ENCODE measurements at regions not wholly inside any gene's neighbourhood (a gene's known extent, or its start where the extent isn't known, plus 50 kb on each side); places are given as distances from the start of the nearest gene placed in this dataset.

DNA sequence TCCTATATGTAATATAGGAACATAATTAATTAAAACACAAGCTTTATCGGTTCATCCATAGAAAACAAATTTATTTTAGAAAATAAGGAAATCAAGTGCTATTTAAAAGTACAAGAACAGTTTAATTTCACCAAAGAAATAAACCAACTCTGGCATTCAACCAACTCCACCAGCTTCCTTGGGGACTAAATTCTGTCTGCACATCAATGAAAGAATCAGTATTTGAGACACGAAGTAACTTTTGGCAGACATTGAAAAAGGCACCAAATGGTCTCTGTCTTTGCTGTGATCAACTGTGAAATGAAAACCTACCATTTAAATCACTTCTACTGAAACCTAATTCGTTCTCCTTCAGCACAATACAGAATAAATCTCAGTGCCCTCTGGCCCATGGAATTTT, 719.7 kb upstream of the GRIA3 start:
- DNase-seq: no peak
- intact Hi-C loops (cut with DNase I): no loop called here

GRCh38 chrX:122475306-122475705, 708.8 kb upstream of the GRIA3 start:
- DNase-seq: no peak
- intact Hi-C loops (cut with DNase I): no loop called here

GRCh38 chrX:122500556-122500955, 683.5 kb upstream of the GRIA3 start:
- intact Hi-C loops (cut with DNase I): no loop called here

GRCh38 chrX:122501652-122502051, 682.4 kb upstream of the GRIA3 start:
- intact Hi-C loops (cut with DNase I): no loop called here
- peak in 3 of 10 donors; percentile 1 to 62 (median 11) for DNase-seq

More at GRCh38 chrX:122500556-122500955, 683.5 kb upstream of the GRIA3 start:
- no peak for DNase-seq

GRCh38 chrX:122504026-122504425, 680.1 kb upstream of the GRIA3 start:
- no peak for DNase-seq
- intact Hi-C loops (cut with DNase I): no loop called here

- intact Hi-C loops (cut with DNase I): no loop called here
- DNase-seq: no peak
Observed at GRCh38 chrX:122512561-122513072, 671.5 kb upstream of the GRIA3 start.

GRCh38 chrX:122517786-122518185, 666.3 kb upstream of the GRIA3 start:
- intact Hi-C loops (cut with DNase I): no loop called here
- no peak for DNase-seq

GRCh38 chrX:122545778-122546177, 638.3 kb upstream of the GRIA3 start:
- intact Hi-C loops (cut with DNase I): no loop called here
- no peak for DNase-seq

DNA sequence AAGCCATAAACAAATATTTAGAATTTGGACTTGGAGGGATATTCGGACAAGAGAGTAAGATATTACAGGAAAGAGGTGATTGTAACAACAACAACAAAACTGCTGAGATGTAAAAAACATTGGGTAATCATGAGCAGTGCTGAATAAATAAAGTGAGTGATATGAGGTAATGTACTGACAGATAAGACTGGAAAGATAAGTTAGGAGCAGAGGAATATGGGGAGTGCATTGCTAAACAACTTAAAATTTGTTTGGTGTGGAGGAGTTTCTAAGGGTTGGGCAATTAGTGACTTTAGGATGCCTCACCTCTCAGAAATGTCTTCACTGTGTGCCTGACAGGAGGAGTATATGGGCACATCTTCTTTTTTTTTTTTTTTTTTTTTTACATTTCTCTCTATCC, 637.8 kb upstream of the GRIA3 start:
- DNase-seq: no peak
- intact Hi-C loops (cut with DNase I): no loop called here

GRCh38 chrX:122552286-122552800, 631.7 kb upstream of the GRIA3 start:
- intact Hi-C loops (cut with DNase I): no loop called here
- DNase-seq: no peak

GRCh38 chrX:122555925-122556324, 628.2 kb upstream of the GRIA3 start:
- intact Hi-C loops (cut with DNase I): no loop called here
- peak in 2 of 10 donors; percentile 62 to 66 for DNase-seq

DNA sequence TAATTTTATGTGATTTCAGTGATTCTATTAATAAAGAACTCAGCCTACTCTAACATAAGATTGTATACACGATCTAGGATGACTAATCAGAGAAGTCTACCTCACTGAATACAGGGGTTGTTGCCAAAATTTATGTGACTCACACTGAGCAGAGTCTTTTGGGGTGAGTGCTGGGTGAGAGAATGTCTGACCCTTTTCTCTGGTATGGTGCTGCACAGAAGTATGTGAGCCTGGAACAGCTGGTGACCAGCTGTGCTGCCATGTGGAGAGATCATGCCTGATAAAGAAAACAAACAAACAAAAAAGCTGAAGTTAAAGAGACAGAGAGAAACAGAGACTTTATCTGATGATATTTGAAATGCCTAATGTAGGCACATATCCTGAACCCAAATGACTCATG, 618.1 kb upstream of the GRIA3 start:
- no peak for DNase-seq
- intact Hi-C loops (cut with DNase I): no loop called here

GRCh38 chrX:122566401-122566800, 617.7 kb upstream of the GRIA3 start:
- no peak for DNase-seq
- intact Hi-C loops (cut with DNase I): no loop called here

DNA sequence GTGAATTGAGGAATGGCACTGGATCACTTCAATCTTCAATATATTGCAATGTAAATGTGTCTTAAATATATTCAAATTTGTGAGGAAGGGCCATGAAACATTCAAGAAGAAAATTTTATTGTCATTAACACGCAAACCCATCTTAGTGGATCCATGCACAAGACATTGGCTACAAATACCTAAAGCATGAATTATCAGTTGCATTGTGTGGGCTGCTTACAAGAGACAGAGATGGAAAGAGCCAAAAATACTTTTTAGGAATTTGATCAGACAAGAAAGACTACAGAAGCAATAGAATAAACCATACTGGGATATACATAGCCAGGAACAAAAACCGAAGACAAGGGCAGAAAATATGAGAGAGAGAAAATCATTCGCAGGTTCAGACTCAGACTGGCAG, 616.2 kb upstream of the GRIA3 start:
- no peak for DNase-seq
- intact Hi-C loops (cut with DNase I): no loop called here

DNA sequence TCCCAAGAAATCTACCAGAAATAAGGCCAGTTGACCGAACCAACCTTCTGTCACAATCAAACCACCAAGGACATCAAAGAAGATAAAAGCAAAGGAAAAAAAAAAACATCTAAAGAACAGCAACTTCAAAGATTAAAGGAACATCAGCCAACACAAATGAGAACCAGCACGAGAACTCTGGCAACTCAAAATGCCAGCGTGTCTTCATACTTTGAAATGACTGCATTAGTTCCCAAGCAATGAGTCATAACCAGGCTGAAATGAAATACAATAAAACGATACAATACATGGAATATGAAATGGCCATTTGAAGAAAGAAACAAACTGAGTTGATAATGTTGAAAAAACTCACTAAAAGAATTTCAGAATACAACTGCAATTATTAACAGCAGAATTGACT, 611.6 kb upstream of the GRIA3 start:
- DNase-seq: no peak
- intact Hi-C loops (cut with DNase I): no loop called here

GRCh38 chrX:122579036-122579435, 605.0 kb upstream of the GRIA3 start:
- no peak for DNase-seq
- intact Hi-C loops (cut with DNase I): no loop called here

DNA sequence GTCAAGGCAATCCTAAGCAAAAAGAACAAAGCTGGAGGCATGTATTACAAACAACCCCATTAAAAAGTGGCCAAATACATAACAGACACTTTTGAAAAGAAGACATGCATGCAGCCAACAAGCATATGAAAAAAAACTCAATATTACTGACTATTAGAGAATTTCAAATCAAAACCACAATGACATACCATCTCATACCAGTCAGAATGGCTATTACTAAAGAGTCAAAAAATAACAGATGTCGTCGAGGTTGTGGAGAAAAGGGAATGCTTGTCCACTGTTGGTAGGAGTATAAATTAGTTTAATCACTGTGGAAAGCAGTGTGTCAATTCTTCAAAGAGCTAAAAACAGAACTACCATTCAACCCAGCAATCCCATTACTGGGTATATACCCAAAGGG, 604.6 kb upstream of the GRIA3 start:
- no peak for DNase-seq
- intact Hi-C loops (cut with DNase I): no loop called here

DNA sequence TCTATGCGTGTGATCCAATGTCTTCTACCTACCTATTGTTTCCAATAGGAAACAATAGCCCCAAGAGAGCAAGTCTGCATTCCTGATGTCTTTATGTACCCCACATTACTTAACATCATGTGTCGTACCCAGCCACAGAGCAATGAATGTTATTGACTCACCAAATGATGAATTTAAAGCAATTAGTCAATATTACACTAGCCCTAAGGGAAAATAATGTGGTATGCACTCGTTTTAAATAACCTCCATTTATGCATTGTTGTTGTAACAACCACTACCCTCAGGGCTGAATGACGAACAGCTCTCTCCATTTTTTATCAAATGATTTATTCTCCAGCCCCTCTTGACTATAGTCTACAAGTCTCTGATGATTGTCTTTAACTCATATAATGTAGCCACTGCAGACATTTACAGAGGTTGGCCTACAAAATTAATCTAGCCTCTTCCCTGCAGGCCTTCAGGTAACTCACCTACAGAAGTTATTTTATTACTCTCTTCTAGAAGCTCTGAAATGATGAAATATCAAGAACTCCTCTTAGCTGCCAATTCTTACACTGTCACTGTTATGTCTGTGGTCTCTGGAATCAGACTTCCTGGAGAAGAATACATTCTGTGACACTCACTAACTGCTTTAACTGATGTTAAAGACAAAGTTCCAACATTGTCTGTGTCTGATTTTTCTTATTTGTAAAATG, 601.7 kb upstream of the GRIA3 start:
- intact Hi-C loops (cut with DNase I): no loop called here
- no peak for DNase-seq

DNA sequence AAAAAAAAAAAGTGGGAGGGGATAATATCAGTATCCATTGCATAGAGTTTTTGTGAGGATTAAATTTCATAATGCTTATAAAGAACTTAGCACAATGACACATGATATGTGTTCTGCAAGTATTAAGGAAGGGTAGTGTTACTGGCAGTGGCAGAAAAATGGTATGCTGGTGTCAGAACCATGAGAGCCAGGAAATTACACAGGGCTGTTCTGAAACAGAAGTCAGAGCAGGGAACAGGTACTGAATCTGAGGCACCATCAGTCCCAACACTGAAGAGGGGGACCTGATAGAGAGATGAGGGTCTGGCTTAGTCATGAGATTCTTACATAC, 601.1 kb upstream of the GRIA3 start:
- intact Hi-C loops (cut with DNase I): no loop called here
- DNase-seq: no peak

GRCh38 chrX:122583551-122583950, 600.5 kb upstream of the GRIA3 start:
- intact Hi-C loops (cut with DNase I): no loop called here
- DNase-seq: no peak

DNA sequence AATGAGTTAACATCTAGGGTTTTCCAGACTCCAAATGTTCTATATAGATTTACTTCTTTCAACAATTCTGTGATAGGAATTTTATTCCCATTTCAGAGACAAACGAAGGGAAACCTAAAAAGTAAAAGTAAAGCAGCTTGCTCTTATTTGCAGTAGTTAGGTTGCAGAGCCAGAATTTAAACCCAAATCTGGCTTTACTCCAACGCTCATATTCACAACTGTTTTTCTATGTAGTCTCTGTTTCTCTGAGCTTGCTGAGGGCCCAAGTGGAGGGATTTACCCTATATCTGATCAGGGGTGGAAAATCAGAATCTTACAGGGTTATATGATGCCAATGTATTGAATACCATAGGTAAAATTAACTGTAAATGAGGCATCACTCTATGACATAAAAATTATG, 599.1 kb upstream of the GRIA3 start:
- intact Hi-C loops (cut with DNase I): no loop called here
- no peak for DNase-seq

GRCh38 chrX:122586831-122587230, 597.2 kb upstream of the GRIA3 start:
- no peak for DNase-seq
- intact Hi-C loops (cut with DNase I): no loop called here

DNA sequence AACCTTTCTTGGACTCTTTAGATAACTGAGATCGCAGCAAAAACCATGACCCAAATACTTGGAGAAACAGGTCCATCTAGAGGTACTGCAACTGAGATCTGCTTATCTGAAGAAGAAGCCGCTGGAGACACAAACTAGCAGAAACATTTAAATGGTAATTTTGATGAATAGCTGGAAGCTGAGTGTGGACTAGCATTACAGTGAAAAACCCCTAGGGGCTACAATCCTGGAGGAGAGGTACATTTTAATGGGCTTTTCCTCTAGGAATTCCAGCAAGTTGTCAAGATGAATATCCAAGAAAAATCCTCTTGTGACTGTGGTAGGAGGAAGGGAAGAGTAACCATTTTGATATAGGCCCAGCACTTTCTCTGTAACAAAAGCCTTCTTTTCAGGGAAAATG, 592.5 kb upstream of the GRIA3 start:
- no peak for DNase-seq
- intact Hi-C loops (cut with DNase I): no loop called here

Data from posterior cingulate gyrus (tissue), 11 donors.